ENCODE measurements at regions not wholly inside any gene's neighbourhood (a gene's known extent, or its start where the extent isn't known, plus 50 kb on each side); places are given as distances from the start of the nearest gene placed in this dataset.
"Not testable (repeated sequence)": the region's sequence is repeated elsewhere in the genome, so short reads cannot be mapped to it uniquely, and the experiment has no call there.

DNA sequence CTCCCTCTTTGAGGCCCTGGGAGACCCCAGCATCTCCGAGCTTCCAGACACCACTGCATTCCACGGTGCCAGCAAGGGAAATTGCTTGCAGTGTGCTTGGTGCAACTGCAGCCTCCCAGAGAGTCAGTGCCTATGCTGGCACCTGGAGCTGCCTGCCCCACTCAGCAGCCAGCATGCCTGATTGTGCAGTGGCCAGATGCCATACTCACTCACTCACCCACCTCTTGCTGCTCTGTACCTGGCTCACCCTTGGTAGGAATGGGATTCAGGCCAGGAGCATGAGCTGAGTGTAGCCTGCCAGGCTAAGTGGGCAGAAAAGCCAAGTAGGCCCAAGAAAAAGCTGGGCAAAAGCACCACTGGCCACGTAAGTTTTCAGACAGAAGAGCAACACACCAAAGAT lies 651.4 kb downstream of the GABRG1 start:
- TF ChIP-seq POLR2A (IDR thresholded peaks at IDR 0.05): no peak
- TF ChIP-seq CTCF (IDR thresholded peaks at IDR 0.05): no peak
- DNase-seq: no peak
- WGBS, 4 donors: 71 to 79% (median 74%) methylated on average over 1 to 3 of the region's 3 CpGs
- no peaks in the 10 kb centered on the region for H3K9me3 ChIP-seq (replicated peaks in 1 of 3)
- intact Hi-C loops (cut with DNase I): no loop called here
- H3K27ac ChIP-seq: no peak overlapping the region
- H3K27me3 ChIP-seq: no peaks in the 10 kb centered on the region
- no peaks in the 10 kb centered on the region for H3K36me3 ChIP-seq (replicated peaks in 1 of 2)
- no peak overlapping the region for H3K4me3 ChIP-seq
- H3K4me1 ChIP-seq (replicated peaks in 1 of 2): no peaks in the 10 kb centered on the region

GRCh38 chr4:45471335-45471734 lies 652.5 kb downstream of the GABRG1 start:
- WGBS, 4 donors: 71 to 100% (median 92%) methylated on average over 1 to 4 of the region's 4 CpGs

GRCh38 chr4:45467157-45467556 lies 656.7 kb downstream of the GABRG1 start:
- Histone ChIP-seq H3K36me3 (replicated peaks in 1 of 2) (no peaks in the 10 kb centered on the region), H3K9me3 (replicated peaks in 1 of 3) (no peaks in the 10 kb centered on the region), H3K4me1 (replicated peaks in 1 of 2) (no peaks in the 10 kb centered on the region), H3K27me3 (no peaks in the 10 kb centered on the region), H3K4me3 (no peak overlapping the region), H3K27ac (no peak overlapping the region)
- 83 to 91% (median 84%) methylated on average over 4 of the region's 4 CpGs for WGBS, 4 donors
- TF ChIP-seq CTCF (IDR thresholded peaks at IDR 0.05) (no peak), POLR2A (IDR thresholded peaks at IDR 0.05) (no peak)
- no peak for DNase-seq
- intact Hi-C loops (cut with DNase I): no loop called here

More at GRCh38 chr4:45471335-45471734, 652.5 kb downstream of the GABRG1 start:
- Histone ChIP-seq H3K4me1 (replicated peaks in 1 of 2) (no peaks in the 10 kb centered on the region), H3K27me3 (no peaks in the 10 kb centered on the region), H3K36me3 (replicated peaks in 1 of 2) (no peaks in the 10 kb centered on the region), H3K9me3 (replicated peaks in 1 of 3) (no peaks in the 10 kb centered on the region), H3K27ac (no peak overlapping the region), H3K4me3 (no peak overlapping the region)
- TF ChIP-seq POLR2A (IDR thresholded peaks at IDR 0.05) (no peak), CTCF (IDR thresholded peaks at IDR 0.05) (no peak)
- intact Hi-C loops (cut with DNase I): no loop called here
- DNase-seq: no peak

GRCh38 chr4:45460157-45460556 lies 663.7 kb downstream of the GABRG1 start:
- H3K27me3 ChIP-seq; H3K27ac ChIP-seq; H3K4me1 ChIP-seq (replicated peaks in 1 of 2); intact Hi-C loops (cut with DNase I); H3K36me3 ChIP-seq (replicated peaks in 1 of 2); H3K4me3 ChIP-seq; DNase-seq; H3K9me3 ChIP-seq (replicated peaks in 1 of 3): not testable (repeated sequence)
- 77 to 87% (median 85%) methylated on average over 4 of the region's 4 CpGs for WGBS, 4 donors

- no peak for DNase-seq
- Histone ChIP-seq H3K36me3 (replicated peaks in 1 of 2) (no peaks in the 10 kb centered on the region), H3K4me3 (no peak overlapping the region), H3K4me1 (replicated peaks in 1 of 2) (no peaks in the 10 kb centered on the region), H3K27ac (no peak overlapping the region), H3K27me3 (no peaks in the 10 kb centered on the region), H3K9me3 (replicated peaks in 1 of 3) (no peaks in the 10 kb centered on the region)
- TF ChIP-seq CTCF (IDR thresholded peaks at IDR 0.05): no peak
- no peak for TF ChIP-seq POLR2A (IDR thresholded peaks at IDR 0.05)
- intact Hi-C loops (cut with DNase I): no loop called here
- WGBS, 4 donors: 38 to 62% (median 48%) methylated on average over 2 of the region's 2 CpGs
Measured at GRCh38 chr4:45455217-45455616, 668.6 kb downstream of the GABRG1 start.
